ENCODE measurements at regions not wholly inside any gene's neighbourhood (a gene's known extent, or its start where the extent isn't known, plus 50 kb on each side); places are given as distances from the start of the nearest gene placed in this dataset.

DNA sequence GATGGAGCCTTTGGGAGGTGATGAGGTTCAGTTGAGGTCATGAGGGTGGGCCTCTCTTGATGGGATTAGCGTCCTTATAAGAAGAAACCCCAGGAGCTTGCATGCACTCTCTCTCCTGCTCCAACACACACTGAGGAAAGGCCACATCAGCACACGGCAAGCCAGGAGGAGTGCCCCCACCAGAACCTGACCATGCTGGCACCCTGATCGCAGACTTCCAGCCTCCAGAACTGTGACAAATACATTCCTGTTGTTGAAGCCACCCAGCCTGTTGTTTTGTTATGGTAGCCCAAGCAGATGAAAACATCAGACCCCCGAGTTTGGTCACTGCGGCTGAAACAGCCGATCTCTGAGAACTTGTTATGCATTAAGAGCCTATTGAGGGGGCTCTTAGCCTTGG is 64.8 kb upstream of the SOD1 start:
- no peak overlapping the region for H3K4me3 ChIP-seq (replicated peaks in 1 of 3; ENCODE audit: low read depth in 2 of 3, low read length in 3 of 3)
- 95% methylated on average over 5 of the region's 6 CpGs for WGBS (ENCODE audit: insufficient coverage)
- no peak for DNase-seq
- no peak overlapping the region for H2AFZ ChIP-seq (ENCODE audit: insufficient read depth, low read depth, low read length, poor library complexity, severe bottlenecking)
- Mint-ChIP-seq H3K36me3 (no peaks in the 10 kb centered on the region), H3K27ac (peak overlapping the region in 1 of 7 donors; percentile 37), H3K4me1 (no peaks in the 10 kb centered on the region), H3K27me3 (ENCODE audit: low read depth in 3 of 3) (peaks cover 0 to 5% (median 3%) of the 10 kb centered on the region in 3 donors), H3K4me3 (no peak overlapping the region), H3K9me3 (peaks cover 0 to 5% (median 0%) of the 10 kb centered on the region in 7 donors)
- no peak overlapping the region for H3K4me2 ChIP-seq (replicated peaks; ENCODE audit: extremely low read depth, low read length, poor library complexity, severe bottlenecking)
- intact Hi-C loops (cut with micrococcal nuclease) = no loop called here
- no peak for TF ChIP-seq CTCF (IDR thresholded peaks at IDR 0.05)
- H4K20me1 ChIP-seq (ENCODE audit: insufficient read depth, low read length) = no peaks in the 10 kb centered on the region
- no peaks in the 10 kb centered on the region for H3K4me1 ChIP-seq (ENCODE audit: control insufficient read depth in 1 of 2, insufficient read depth in 2 of 2, low read length in 2 of 2)
- H3K79me2 ChIP-seq (ENCODE audit: insufficient read depth, low read length) = no peaks in the 10 kb centered on the region
- no peaks in the 10 kb centered on the region for H3K27me3 ChIP-seq (ENCODE audit: control insufficient read depth in 2 of 2, insufficient read depth in 2 of 2, low read length in 2 of 2)
- no peak overlapping the region for H3K9ac ChIP-seq (ENCODE audit: insufficient read depth, low read length, poor library complexity, severe bottlenecking)
- no peaks in the 10 kb centered on the region for H3K36me3 ChIP-seq (replicated peaks in 1 of 2; ENCODE audit: control insufficient read depth in 1 of 2, insufficient read depth in 2 of 2, low read length in 2 of 2)
- H3K27ac ChIP-seq (ENCODE audit: low read depth in 1 of 2, low read length in 2 of 2) = no peak overlapping the region
- no peaks in the 10 kb centered on the region for H3K9me3 ChIP-seq (replicated peaks in 1 of 2; ENCODE audit: control insufficient read depth in 1 of 2, insufficient read depth in 1 of 2, low read length in 2 of 2)

DNA sequence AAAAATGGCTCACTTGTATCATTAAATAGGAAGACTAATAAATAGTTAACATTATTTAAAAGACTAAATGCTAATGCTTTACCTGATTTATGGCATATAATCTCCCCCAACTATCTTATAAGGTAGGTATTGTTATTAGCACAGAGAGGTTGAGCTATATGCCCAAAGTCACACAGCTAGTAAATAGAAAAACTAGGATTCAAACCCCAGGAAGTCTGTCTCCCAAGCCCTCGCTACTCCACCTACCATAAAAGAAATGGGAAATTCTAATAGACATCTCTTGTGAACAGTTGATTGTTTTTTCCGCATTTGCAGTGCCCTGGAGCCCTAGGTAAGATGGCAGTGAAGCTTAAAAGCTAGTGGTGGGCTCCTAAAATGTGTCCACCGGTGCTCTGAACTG is 65.2 kb upstream of the SOD1 start:
- H3K79me2 ChIP-seq (ENCODE audit: insufficient read depth, low read length) = no peaks in the 10 kb centered on the region
- H3K27ac ChIP-seq (ENCODE audit: low read depth in 1 of 2, low read length in 2 of 2) = no peak overlapping the region
- peaks cover 0 to 5% (median 0%) of the 10 kb centered on the region in 7 donors for H3K9me3 Mint-ChIP-seq
- no peaks in the 10 kb centered on the region for H3K27me3 ChIP-seq (ENCODE audit: control insufficient read depth in 2 of 2, insufficient read depth in 2 of 2, low read length in 2 of 2)
- H3K27me3 Mint-ChIP-seq (ENCODE audit: low read depth in 3 of 3) = peaks cover 0 to 5% (median 3%) of the 10 kb centered on the region in 3 donors
- no peaks in the 10 kb centered on the region for H3K9me3 ChIP-seq (replicated peaks in 1 of 2; ENCODE audit: control insufficient read depth in 1 of 2, insufficient read depth in 1 of 2, low read length in 2 of 2)
- no peak overlapping the region for H3K4me3 ChIP-seq (replicated peaks in 1 of 3; ENCODE audit: low read depth in 2 of 3, low read length in 3 of 3)
- no peaks in the 10 kb centered on the region for H3K36me3 ChIP-seq (replicated peaks in 1 of 2; ENCODE audit: control insufficient read depth in 1 of 2, insufficient read depth in 2 of 2, low read length in 2 of 2)
- intact Hi-C loops (cut with micrococcal nuclease) = no loop called here
- H3K9ac ChIP-seq (ENCODE audit: insufficient read depth, low read length, poor library complexity, severe bottlenecking) = no peak overlapping the region
- H3K4me2 ChIP-seq (replicated peaks; ENCODE audit: extremely low read depth, low read length, poor library complexity, severe bottlenecking) = no peak overlapping the region
- no peaks in the 10 kb centered on the region for H3K4me1 ChIP-seq (ENCODE audit: control insufficient read depth in 1 of 2, insufficient read depth in 2 of 2, low read length in 2 of 2)
- no peak overlapping the region for H3K4me3 Mint-ChIP-seq
- H3K4me1 Mint-ChIP-seq = no peaks in the 10 kb centered on the region
- H3K27ac Mint-ChIP-seq = no peak overlapping the region
- TF ChIP-seq CTCF (IDR thresholded peaks at IDR 0.05) = no peak
- no peak for DNase-seq
- H4K20me1 ChIP-seq (ENCODE audit: insufficient read depth, low read length) = no peaks in the 10 kb centered on the region
- H3K36me3 Mint-ChIP-seq = no peaks in the 10 kb centered on the region
- H2AFZ ChIP-seq (ENCODE audit: insufficient read depth, low read depth, low read length, poor library complexity, severe bottlenecking) = no peak overlapping the region
- no CpG with 5 or more reads among the region's 3 CpGs for WGBS (ENCODE audit: insufficient coverage)

All from CD14-positive monocyte (primary cell).